GM19372 (cell line): ENCODE measurements at regions not wholly inside any gene's neighbourhood (a gene's known extent, or its start where the extent isn't known, plus 50 kb on each side); places are given as distances from the start of the nearest gene placed in this dataset.
"Not testable (repeated sequence)": the region's sequence is repeated elsewhere in the genome, so short reads cannot be mapped to it uniquely, and the experiment has no call there.

Source experiments
- ATAC-seq: cut with Tn5 transposase; IDR thresholded peaks from one replicate; pipeline ENCODE4 v1.9.1; 2021; ENCODE audit warnings: mild to moderate bottlenecking, low read depth, moderate library complexity; ENCODE audit not compliant: unreplicated experiment

- no peak for ATAC-seq
Measured at GRCh38 chr4:124065936-124066335, 646.6 kb downstream of the ANKRD50 start.

GRCh38 chr4:124066595-124066994 is 645.9 kb downstream of the ANKRD50 start:
- no peak for ATAC-seq

- ATAC-seq, result no peak
Measured at GRCh38 chr4:124067046-124067445, 645.5 kb downstream of the ANKRD50 start.

- no peak for ATAC-seq
Measured at GRCh38 chr4:124070688-124071484, 641.6 kb downstream of the ANKRD50 start.

- ATAC-seq, result not testable (repeated sequence)
Measured at GRCh38 chr4:124075276-124075675, 637.3 kb downstream of the ANKRD50 start.

GRCh38 chr4:124079174-124079780 is 633.3 kb downstream of the ANKRD50 start:
- no peak for ATAC-seq

- no peak for ATAC-seq
Measured at GRCh38 chr4:124083711-124084110, 628.8 kb downstream of the ANKRD50 start.

- no peak for ATAC-seq
Measured at GRCh38 chr4:124085561-124086180, 626.9 kb downstream of the ANKRD50 start.

- no peak for ATAC-seq
Measured at GRCh38 chr4:124090021-124090420, 622.5 kb downstream of the ANKRD50 start.

GRCh38 chr4:124092101-124092500 is 620.4 kb downstream of the ANKRD50 start:
- no peak for ATAC-seq

GRCh38 chr4:124092541-124092984 is 620.0 kb downstream of the ANKRD50 start:
- no peak for ATAC-seq

GRCh38 chr4:124095621-124096020 is 616.9 kb downstream of the ANKRD50 start:
- no peak for ATAC-seq

GRCh38 chr4:124096290-124096689 is 616.2 kb downstream of the ANKRD50 start:
- no peak for ATAC-seq

- no peak for ATAC-seq
Measured at GRCh38 chr4:124097447-124097846, 615.1 kb downstream of the ANKRD50 start.

- ATAC-seq, result no peak
Measured at GRCh38 chr4:124104101-124104500, 608.4 kb downstream of the ANKRD50 start.

- no peak for ATAC-seq
Measured at GRCh38 chr4:124104628-124105027, 607.9 kb downstream of the ANKRD50 start.

- ATAC-seq, result no peak
Measured at GRCh38 chr4:124105212-124105611, 607.3 kb downstream of the ANKRD50 start.

GRCh38 chr4:124111411-124111810 is 601.1 kb downstream of the ANKRD50 start:
- no peak for ATAC-seq

GRCh38 chr4:124111922-124112321 is 600.6 kb downstream of the ANKRD50 start:
- no peak for ATAC-seq

GRCh38 chr4:124118061-124118460 is 594.5 kb downstream of the ANKRD50 start:
- no peak for ATAC-seq

- ATAC-seq, result no peak
Measured at GRCh38 chr4:124121461-124121971, 591.0 kb downstream of the ANKRD50 start.
